IPS-18c (cell line): ENCODE measurements at regions not wholly inside any gene's neighbourhood (a gene's known extent, or its start where the extent isn't known, plus 50 kb on each side); places are given as distances from the start of the nearest gene placed in this dataset.

Experiments
- H3K4me3 ChIP-seq: 2 replicates; pipeline ENCODE4 v1.7.0; 2013; ENCODE audit warnings: low read depth, mild to moderate bottlenecking, low read length, moderate library complexity; ENCODE audit not compliant: insufficient read depth
- H3K9me3 ChIP-seq: one replicate; pipeline ENCODE4 v1.6.1; 2013; ENCODE audit warnings: mild to moderate bottlenecking, low read length, moderate library complexity; ENCODE audit not compliant: control insufficient read depth, insufficient read depth

GRCh38 chr5:57696389-57696769 lies 213.8 kb upstream of the ACTBL2 start:
- no peaks in the 10 kb centered on the region for H3K9me3 ChIP-seq
- H3K4me3 ChIP-seq, result no peak overlapping the region

DNA sequence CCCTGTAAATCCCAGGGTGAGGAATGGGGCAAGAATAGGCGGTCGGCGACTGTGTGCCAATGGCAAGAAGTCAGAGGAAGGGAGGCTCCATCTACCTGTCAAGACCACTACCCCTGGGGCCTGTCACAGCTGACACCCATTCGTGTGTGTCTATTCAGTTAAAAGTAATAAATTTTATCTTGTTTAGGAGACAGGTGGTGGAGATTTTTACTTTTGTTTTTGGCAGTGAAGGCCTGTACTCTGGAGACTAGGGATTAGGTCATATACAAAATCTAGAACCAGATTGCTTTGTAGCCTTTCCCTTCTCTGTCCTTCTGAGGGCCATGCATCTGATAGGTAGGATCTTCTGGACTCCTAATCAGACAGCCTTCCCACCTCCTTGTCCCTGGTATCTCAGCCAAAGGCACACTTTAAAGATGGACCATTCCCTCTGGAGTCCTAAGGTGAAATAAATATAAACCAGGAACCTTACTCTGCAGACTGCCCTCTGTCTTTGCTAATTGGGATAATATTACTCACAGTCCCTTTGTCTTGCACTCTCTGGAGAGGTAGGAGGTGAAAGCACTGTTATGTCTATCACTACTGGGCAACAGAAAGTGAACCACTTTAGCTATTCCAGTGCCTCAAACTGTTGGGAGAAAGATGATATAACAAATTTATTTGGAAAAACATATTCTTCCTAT lies 213.2 kb upstream of the ACTBL2 start:
- Histone ChIP-seq H3K9me3 (no peaks in the 10 kb centered on the region), H3K4me3 (no peak overlapping the region)

- H3K9me3 ChIP-seq, result no peaks in the 10 kb centered on the region
- H3K4me3 ChIP-seq, result no peak overlapping the region
Observed at GRCh38 chr5:57695179-57695578, 212.6 kb upstream of the ACTBL2 start.

GRCh38 chr5:57693488-57694305 lies 211.1 kb upstream of the ACTBL2 start:
- H3K4me3 ChIP-seq, result no peak overlapping the region

DNA sequence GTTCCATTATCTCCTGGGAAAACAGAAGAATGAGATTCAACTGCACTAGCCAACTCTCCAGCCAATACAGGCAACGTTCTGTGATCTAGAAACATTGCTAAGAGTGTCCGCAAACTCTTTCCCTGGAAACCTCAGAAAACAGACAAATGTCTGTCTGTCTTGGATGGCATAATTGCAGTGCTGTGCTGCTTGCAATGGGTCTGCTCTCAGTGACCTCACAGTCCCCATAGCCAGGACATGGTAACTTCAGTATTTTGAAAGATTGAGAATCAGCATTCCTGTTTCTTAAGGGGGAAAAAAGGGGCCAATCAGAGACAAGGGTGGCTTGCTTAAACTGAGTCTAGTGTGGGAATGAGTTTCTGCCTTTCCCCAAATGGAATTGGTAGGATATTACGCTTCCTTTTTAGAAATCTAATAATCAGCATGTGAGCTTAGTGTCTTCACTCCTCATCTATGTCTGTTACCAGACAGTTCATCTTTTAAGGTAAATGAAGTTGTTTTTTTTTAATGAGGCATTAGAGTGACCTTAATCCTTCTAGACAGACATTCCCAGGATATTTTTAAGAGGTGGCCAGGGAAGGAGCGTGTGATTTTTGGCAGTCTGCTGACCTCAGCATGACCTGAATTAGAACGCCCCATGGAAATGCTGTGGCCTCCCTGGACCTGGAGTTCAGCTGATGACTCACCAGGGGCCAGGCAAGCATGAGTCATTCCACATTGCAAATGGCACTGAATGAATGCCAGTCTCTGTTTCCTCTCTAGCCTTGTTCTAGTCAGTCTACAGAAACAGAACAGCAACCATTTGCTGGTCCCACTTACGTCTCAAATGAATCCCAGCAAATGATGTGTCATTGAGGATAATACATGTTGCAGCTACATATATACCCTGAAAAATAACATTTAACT lies 210.2 kb upstream of the ACTBL2 start:
- no peaks in the 10 kb centered on the region for H3K9me3 ChIP-seq
- no peak overlapping the region for H3K4me3 ChIP-seq

More at GRCh38 chr5:57693488-57694305, 211.1 kb upstream of the ACTBL2 start:
- H3K9me3 ChIP-seq, result no peaks in the 10 kb centered on the region

DNA sequence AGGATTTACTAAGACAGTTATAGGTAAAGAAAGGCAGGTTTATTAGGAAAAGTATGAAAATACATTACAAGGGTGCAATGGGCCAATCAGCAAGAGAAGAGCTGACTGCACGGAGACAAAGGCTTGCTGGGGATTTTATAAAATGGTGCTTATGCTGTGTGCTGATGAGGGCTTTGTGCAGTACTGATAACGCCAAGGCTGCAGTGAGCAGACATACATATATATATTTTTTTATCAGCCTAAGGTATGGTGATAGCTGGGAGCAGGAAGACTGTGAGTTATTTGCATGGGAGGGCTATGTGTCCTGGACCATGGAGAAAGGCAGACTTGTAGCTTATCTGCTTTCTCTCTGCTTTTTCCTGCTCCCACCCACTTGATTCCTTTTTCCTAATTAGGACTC lies 208.1 kb upstream of the ACTBL2 start:
- H3K9me3 ChIP-seq, result no peaks in the 10 kb centered on the region
- H3K4me3 ChIP-seq, result no peak overlapping the region

GRCh38 chr5:57687596-57687995 lies 205.0 kb upstream of the ACTBL2 start:
- H3K4me3 ChIP-seq, result no peak overlapping the region
- H3K9me3 ChIP-seq, result no peaks in the 10 kb centered on the region

DNA sequence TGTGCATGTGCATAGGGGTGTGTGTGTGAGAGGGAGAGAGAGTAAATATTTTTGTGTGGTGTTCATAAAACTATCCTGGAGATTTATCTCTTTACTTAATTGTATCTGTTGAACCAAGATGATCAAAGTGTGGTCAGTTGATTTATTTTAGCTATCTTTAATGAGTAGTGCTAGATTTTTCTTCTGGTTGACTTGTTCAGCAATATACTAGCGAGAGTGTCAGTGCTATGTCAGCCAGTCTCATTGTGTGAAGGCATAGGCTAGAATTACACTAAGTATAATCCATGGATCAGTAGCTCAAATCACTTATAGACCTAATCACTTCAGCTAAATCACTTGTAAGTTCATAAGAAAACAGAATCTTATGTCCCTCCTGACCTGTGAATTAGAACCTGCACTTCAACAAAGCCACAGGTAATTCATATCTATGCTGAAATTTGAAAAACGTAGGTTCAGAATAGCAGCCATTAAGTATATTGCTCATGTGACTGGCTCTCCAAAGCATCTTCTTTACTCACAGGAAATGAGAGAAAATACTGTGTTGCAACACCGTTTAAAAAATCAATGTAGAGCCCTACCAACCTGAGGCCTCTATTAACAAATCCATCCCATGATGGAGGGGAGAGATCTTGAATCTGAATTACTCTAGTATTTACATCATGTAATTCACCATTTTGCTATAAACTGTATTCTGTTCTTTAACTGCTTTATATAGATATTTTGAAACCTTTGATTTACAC lies 203.1 kb upstream of the ACTBL2 start:
- H3K4me3 ChIP-seq, result no peak overlapping the region
- no peaks in the 10 kb centered on the region for H3K9me3 ChIP-seq

- H3K4me3 ChIP-seq, result no peak overlapping the region
- no peaks in the 10 kb centered on the region for H3K9me3 ChIP-seq
Observed at GRCh38 chr5:57684299-57684702, 201.7 kb upstream of the ACTBL2 start.

- H3K4me3 ChIP-seq, result no peak overlapping the region
- no peaks in the 10 kb centered on the region for H3K9me3 ChIP-seq
Observed at GRCh38 chr5:57683036-57683630, 200.5 kb upstream of the ACTBL2 start.

GRCh38 chr5:57681942-57682341 lies 199.3 kb upstream of the ACTBL2 start:
- Histone ChIP-seq H3K4me3 (no peak overlapping the region), H3K9me3 (no peaks in the 10 kb centered on the region)

- Histone ChIP-seq H3K4me3 (no peak overlapping the region), H3K9me3 (no peaks in the 10 kb centered on the region)
Observed at GRCh38 chr5:57680686-57681085, 198.1 kb upstream of the ACTBL2 start.

GRCh38 chr5:57677235-57677634 lies 194.6 kb upstream of the ACTBL2 start:
- H3K9me3 ChIP-seq, result no peaks in the 10 kb centered on the region
- H3K4me3 ChIP-seq, result no peak overlapping the region

- no peak overlapping the region for H3K4me3 ChIP-seq
- no peaks in the 10 kb centered on the region for H3K9me3 ChIP-seq
Observed at GRCh38 chr5:57676222-57677098, 193.8 kb upstream of the ACTBL2 start.

- Histone ChIP-seq H3K4me3 (no peak overlapping the region), H3K9me3 (no peaks in the 10 kb centered on the region)
Observed at GRCh38 chr5:57675236-57675635, 192.6 kb upstream of the ACTBL2 start.

DNA sequence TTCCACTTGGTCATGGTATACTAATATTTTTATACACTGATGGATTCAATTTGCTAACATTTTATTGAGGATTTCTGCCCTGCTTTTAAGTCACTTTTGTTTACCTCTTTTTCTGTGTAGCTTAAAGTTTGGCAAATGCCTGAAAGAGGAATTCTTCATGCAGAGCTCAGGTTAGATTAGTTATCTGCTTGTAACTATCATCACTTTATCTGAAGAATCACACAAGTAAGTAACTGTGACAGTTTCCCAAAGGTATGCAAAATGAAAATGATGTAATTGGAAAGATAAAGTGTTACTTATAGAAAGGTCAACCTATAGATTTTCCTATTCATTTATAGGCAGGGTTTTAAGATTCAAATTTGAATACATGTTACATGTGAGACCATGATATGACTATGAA lies 188.8 kb upstream of the ACTBL2 start:
- H3K9me3 ChIP-seq, result no peaks in the 10 kb centered on the region
- H3K4me3 ChIP-seq, result no peak overlapping the region
